ENCODE measurements at regions not wholly inside any gene's neighbourhood (a gene's known extent, or its start where the extent isn't known, plus 50 kb on each side); places are given as distances from the start of the nearest gene placed in this dataset.

DNA sequence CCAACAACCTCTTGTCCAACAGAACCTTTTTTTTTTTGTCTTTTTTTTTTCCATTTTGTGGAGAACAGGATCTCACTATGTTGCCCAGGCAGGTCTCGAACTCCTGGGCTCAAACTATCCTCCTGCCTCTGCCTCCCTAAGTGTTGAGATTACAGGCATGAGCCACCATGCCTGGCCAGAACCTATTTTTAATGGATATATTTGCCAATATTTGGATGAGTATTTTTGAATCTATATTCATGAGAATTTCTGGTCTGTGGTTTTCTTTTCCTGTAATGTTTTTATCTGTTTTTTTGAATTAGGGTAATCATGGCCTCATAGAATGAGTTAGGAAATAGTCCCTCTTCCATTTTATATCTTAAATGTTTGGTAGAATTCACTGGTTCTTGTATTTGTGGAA is 70.4 kb upstream of the RET start:
- no peak for TF ChIP-seq EZH2 (IDR thresholded peaks at IDR 0.05; ENCODE audit: low read depth)
- TF ChIP-seq, protein P1, sequence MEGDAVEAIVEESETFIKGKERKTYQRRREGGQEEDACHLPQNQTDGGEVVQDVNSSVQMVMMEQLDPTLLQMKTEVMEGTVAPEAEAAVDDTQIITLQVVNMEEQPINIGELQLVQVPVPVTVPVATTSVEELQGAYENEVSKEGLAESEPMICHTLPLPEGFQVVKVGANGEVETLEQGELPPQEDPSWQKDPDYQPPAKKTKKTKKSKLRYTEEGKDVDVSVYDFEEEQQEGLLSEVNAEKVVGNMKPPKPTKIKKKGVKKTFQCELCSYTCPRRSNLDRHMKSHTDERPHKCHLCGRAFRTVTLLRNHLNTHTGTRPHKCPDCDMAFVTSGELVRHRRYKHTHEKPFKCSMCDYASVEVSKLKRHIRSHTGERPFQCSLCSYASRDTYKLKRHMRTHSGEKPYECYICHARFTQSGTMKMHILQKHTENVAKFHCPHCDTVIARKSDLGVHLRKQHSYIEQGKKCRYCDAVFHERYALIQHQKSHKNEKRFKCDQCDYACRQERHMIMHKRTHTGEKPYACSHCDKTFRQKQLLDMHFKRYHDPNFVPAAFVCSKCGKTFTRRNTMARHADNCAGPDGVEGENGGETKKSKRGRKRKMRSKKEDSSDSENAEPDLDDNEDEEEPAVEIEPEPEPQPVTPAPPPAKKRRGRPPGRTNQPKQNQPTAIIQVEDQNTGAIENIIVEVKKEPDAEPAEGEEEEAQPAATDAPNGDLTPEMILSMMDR (conservative IDR thresholded peaks at IDR 0.05), result no peak
- BruUV-seq (replicated peaks), result no TSS peak
- ChIA-PET POLR2A (ENCODE audit: unreplicated experiment) (no interaction called here), CTCF (no interaction called here)
- H4K20me1 ChIP-seq (ENCODE audit: insufficient read depth), result no peaks in the 10 kb centered on the region
- H3F3A ChIP-seq (ENCODE audit: insufficient read depth, low read depth), result no peaks in the 10 kb centered on the region
- H2AFZ ChIP-seq, result no peak overlapping the region
- no peak for DNase-seq
- intact Hi-C loops (cut with micrococcal nuclease; ENCODE audit: unreplicated experiment), result no loop called here
- H3K27ac ChIP-seq, result no peak overlapping the region
- no peaks in the 10 kb centered on the region for H3K4me1 ChIP-seq (replicated peaks; ENCODE audit: insufficient read depth)
- H3K36me3 ChIP-seq (ENCODE audit: low read depth), result no peaks in the 10 kb centered on the region
- no peaks in the 10 kb centered on the region; the same call in 1 of the 2 replicates for H3K9me2 ChIP-seq (ENCODE audit: insufficient read depth)
- no peaks in the 10 kb centered on the region for H3K27me3 ChIP-seq (ENCODE audit: insufficient read depth, low read depth)
- no peak overlapping the region for H3K4me3 ChIP-seq
- no peaks in the 10 kb centered on the region for H3K79me2 ChIP-seq (ENCODE audit: low read depth)
- no peak overlapping the region for H3K4me2 ChIP-seq
- H3K9me3 ChIP-seq (ENCODE audit: insufficient read depth, low read depth), result no peaks in the 10 kb centered on the region

DNA sequence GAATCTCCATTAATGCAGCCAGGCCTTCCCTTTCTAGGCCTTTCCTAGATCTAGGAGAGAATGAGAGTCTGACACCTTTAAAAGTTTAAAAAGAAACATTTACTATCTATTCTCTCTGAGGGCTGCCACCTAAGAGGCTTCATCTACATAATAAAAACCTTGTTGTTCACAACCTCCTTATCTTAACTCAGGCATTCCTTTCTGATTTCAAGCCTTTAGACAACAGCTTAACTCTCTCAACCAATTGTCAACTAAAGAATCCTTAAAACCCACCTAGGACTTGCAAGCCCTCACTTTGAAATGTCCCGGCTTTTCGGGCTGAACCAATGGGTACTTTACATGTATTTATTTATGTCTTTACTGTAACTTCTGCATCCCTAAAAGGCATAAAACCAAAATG is 64.3 kb upstream of the RET start:
- BruUV-seq (replicated peaks), result no TSS peak
- TF ChIP-seq EZH2 (IDR thresholded peaks at IDR 0.05; ENCODE audit: low read depth), result no peak
- TF ChIP-seq, protein P1 (conservative IDR thresholded peaks at IDR 0.05), result no peak
- no peak for DNase-seq
- Histone ChIP-seq H3K9me3 (ENCODE audit: insufficient read depth, low read depth) (no peaks in the 10 kb centered on the region), H3K4me1 (replicated peaks; ENCODE audit: insufficient read depth) (no peaks in the 10 kb centered on the region), H2AFZ (no peak overlapping the region), H3K9me2 (ENCODE audit: insufficient read depth) (no peaks in the 10 kb centered on the region), H3K79me2 (ENCODE audit: low read depth) (no peaks in the 10 kb centered on the region), H3K4me2 (no peak overlapping the region), H4K20me1 (ENCODE audit: insufficient read depth) (no peaks in the 10 kb centered on the region), H3F3A (ENCODE audit: insufficient read depth, low read depth) (no peaks in the 10 kb centered on the region), H3K36me3 (ENCODE audit: low read depth) (no peaks in the 10 kb centered on the region), H3K27me3 (ENCODE audit: insufficient read depth, low read depth) (no peaks in the 10 kb centered on the region), H3K27ac (no peak overlapping the region), H3K4me3 (no peak overlapping the region)
- POLR2A ChIA-PET (ENCODE audit: unreplicated experiment), result no interaction called here
- intact Hi-C loops (cut with micrococcal nuclease; ENCODE audit: unreplicated experiment), result no loop called here
- CTCF ChIA-PET, result no interaction called here

DNA sequence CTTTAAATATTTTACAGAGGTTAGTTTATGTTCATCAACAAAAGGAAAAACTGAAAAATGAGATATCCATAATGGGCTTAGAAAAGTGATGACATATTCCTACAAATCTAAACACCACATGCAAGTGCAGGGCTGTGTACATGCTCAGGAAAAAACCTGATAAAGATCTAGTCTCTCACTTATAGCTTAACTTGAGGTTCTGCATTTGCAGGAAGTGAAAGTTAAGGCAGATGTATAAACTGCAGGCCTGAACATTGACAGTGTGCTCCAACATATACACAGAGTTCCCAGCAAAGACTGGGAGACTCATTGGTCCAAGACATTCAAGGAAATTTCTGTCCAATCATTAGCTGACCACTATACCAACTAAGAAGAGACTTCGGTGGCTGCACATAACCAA is 63.8 kb upstream of the RET start:
- Histone ChIP-seq H3K79me2 (ENCODE audit: low read depth) (no peaks in the 10 kb centered on the region), H3K27ac (no peak overlapping the region), H3K36me3 (ENCODE audit: low read depth) (no peaks in the 10 kb centered on the region), H3F3A (ENCODE audit: insufficient read depth, low read depth) (no peaks in the 10 kb centered on the region), H3K9me3 (ENCODE audit: insufficient read depth, low read depth) (no peaks in the 10 kb centered on the region), H3K4me2 (no peak overlapping the region), H3K4me3 (no peak overlapping the region), H3K9me2 (ENCODE audit: insufficient read depth) (no peaks in the 10 kb centered on the region), H3K27me3 (ENCODE audit: insufficient read depth, low read depth) (no peaks in the 10 kb centered on the region), H2AFZ (no peak overlapping the region), H3K4me1 (replicated peaks; ENCODE audit: insufficient read depth) (no peaks in the 10 kb centered on the region), H4K20me1 (ENCODE audit: insufficient read depth) (no peaks in the 10 kb centered on the region)
- TF ChIP-seq EZH2 (IDR thresholded peaks at IDR 0.05; ENCODE audit: low read depth), result no peak
- TF ChIP-seq, protein P1 (conservative IDR thresholded peaks at IDR 0.05), result no peak
- BruUV-seq (replicated peaks), result no TSS peak
- CTCF ChIA-PET, result no interaction called here
- intact Hi-C loops (cut with micrococcal nuclease; ENCODE audit: unreplicated experiment), result no loop called here
- POLR2A ChIA-PET (ENCODE audit: unreplicated experiment), result no interaction called here
- DNase-seq, result no peak

All from PC-9 (cell line).